ENCODE measurements at regions not wholly inside any gene's neighbourhood (a gene's known extent, or its start where the extent isn't known, plus 50 kb on each side); places are given as distances from the start of the nearest gene placed in this dataset.

GRCh38 chr15:94086341-94086740, 145.0 kb upstream of the MCTP2 start:
- TF ChIP-seq BRCA1 (IDR thresholded peaks at IDR 0.05; ENCODE audit: low read depth, low read length) (no peak), CREB1 (IDR thresholded peaks at IDR 0.05; ENCODE audit: low read depth) (no peak), NKRF (conservative IDR thresholded peaks at IDR 0.05) (no peak), USF2 (IDR thresholded peaks at IDR 0.05; ENCODE audit: borderline replicate concordance, low read depth, low read length) (no peak), ZBTB40 (IDR thresholded peaks at IDR 0.05; ENCODE audit: borderline replicate concordance) (no peak)

Data from GM12878 (cell line).